Keratinocyte (primary cell): ENCODE measurements at regions not wholly inside any gene's neighbourhood (a gene's known extent, or its start where the extent isn't known, plus 50 kb on each side); places are given as distances from the start of the nearest gene placed in this dataset.

ENCODE experiments used
- DNase-seq: peaks from one replicate; pipeline ENCODE4 v3.0.0-alpha.2; 2011; ENCODE audit warnings: low read depth, missing footprints, low spot score
- FAIRE-seq: peaks from 2 replicates; lab custom pipeline; 2011; peaks lifted over from hg19 to GRCh38; lab: Jason Lieb, UNC
- H2AFZ ChIP-seq: 2 replicates; pipeline ENCODE4 v1.6.0; 2012; ENCODE audit warnings: low read length, control low read depth, inconsistent platforms; ENCODE audit not compliant: control insufficient read depth
- H3K27ac ChIP-seq: 2 replicates; pipeline ENCODE4 v1.5.1; 2011; ENCODE audit warnings: low read length; ENCODE audit not compliant: control insufficient read depth, insufficient read depth
- H3K27me3 ChIP-seq: 3 replicates; pipeline ENCODE4 v1.6.0; 2011; ENCODE audit warnings: low read length; ENCODE audit not compliant: control insufficient read depth, insufficient read depth; ENCODE audit errors: extremely low read depth
- H3K36me3 ChIP-seq, 2 experiments: 2 replicates in 1 of 2; 3 replicates in 1 of 2; pipeline ENCODE4 v1.5.1; 2011; ENCODE audit warnings: low read length in 2 of 2, mild to moderate bottlenecking in 1 of 2; ENCODE audit not compliant: control insufficient read depth in 2 of 2, insufficient read depth in 2 of 2; ENCODE audit errors: extremely low read depth in 1 of 2
- H3K4me1 ChIP-seq: 3 replicates; pipeline ENCODE4 v1.5.1; 2011; ENCODE audit warnings: low read length; ENCODE audit not compliant: control insufficient read depth, insufficient read depth; ENCODE audit errors: extremely low read depth
- H3K4me2 ChIP-seq: 3 replicates; pipeline ENCODE4 v1.6.0; 2011; ENCODE audit warnings: low read depth, low read length; ENCODE audit not compliant: control insufficient read depth, insufficient read depth; ENCODE audit errors: extremely low read depth
- H3K4me3 ChIP-seq, 3 experiments: fragments of 200-600 bp in 1 of 3; sonication (generic) in 1 of 3; 2 replicates in 2 of 3; 3 replicates in 1 of 3; pipeline ENCODE4 v1.5.1; 2011 to 2016; ENCODE audit warnings: low read length in 3 of 3, mild to moderate bottlenecking in 3 of 3, control low read depth in 2 of 3, inconsistent platforms in 1 of 3, low read depth in 1 of 3, mixed read lengths in 1 of 3, mixed run types in 1 of 3, moderate library complexity in 1 of 3; ENCODE audit not compliant: control insufficient read depth in 2 of 3, insufficient read depth in 2 of 3; ENCODE audit errors: extremely low read depth in 1 of 3
- H3K79me2 ChIP-seq: 2 replicates; pipeline ENCODE4 v1.6.0; 2012; ENCODE audit warnings: low read length; ENCODE audit not compliant: control insufficient read depth, insufficient read depth
- H3K9ac ChIP-seq: 3 replicates; pipeline ENCODE4 v1.6.0; 2011; ENCODE audit warnings: low read length; ENCODE audit not compliant: control insufficient read depth, insufficient read depth; ENCODE audit errors: extremely low read depth
- H3K9me1 ChIP-seq: 3 replicates; pipeline ENCODE4 v1.6.0; 2011; ENCODE audit warnings: low read length; ENCODE audit not compliant: control insufficient read depth, insufficient read depth; ENCODE audit errors: extremely low read depth
- H3K9me3 ChIP-seq: 2 replicates; pipeline ENCODE4 v1.5.1; 2012; ENCODE audit warnings: low read depth, low read length; ENCODE audit not compliant: control insufficient read depth
- H4K20me1 ChIP-seq: 3 replicates; pipeline ENCODE4 v1.6.0; 2011; ENCODE audit warnings: low read length; ENCODE audit not compliant: control insufficient read depth, insufficient read depth; ENCODE audit errors: extremely low read depth
- CTCF ChIP-seq, 3 experiments: IDR thresholded peaks in 1 of 3; conservative IDR thresholded peaks in 1 of 3; optimal IDR thresholded peaks in 1 of 3; 2 replicates in 2 of 3; 3 replicates in 1 of 3; pipeline versions ENCODE3 to v1.5.1; 2011; ENCODE audit warnings: low read length in 3 of 3, mild to moderate bottlenecking in 3 of 3, moderate library complexity in 2 of 3, control low read depth in 1 of 3, inconsistent platforms in 1 of 3; ENCODE audit not compliant: insufficient read depth in 2 of 3; ENCODE audit errors: extremely low read depth in 1 of 3
- EZH2 ChIP-seq: IDR thresholded peaks from one replicate; pipeline ENCODE4 v1.6.1; 2012; ENCODE audit warnings: inconsistent platforms, mild to moderate bottlenecking, low read length, moderate library complexity
- dilution Hi-C: fragments of 300-500 bp; cut with MboI; formaldehyde crosslinking; loops from one replicate; pipeline ENCODE4 v1.7.0; 2020; ENCODE audit warnings: low sequenced_read_pairs; ENCODE audit not compliant: extremely low pct_ligation_motif_present

DNA sequence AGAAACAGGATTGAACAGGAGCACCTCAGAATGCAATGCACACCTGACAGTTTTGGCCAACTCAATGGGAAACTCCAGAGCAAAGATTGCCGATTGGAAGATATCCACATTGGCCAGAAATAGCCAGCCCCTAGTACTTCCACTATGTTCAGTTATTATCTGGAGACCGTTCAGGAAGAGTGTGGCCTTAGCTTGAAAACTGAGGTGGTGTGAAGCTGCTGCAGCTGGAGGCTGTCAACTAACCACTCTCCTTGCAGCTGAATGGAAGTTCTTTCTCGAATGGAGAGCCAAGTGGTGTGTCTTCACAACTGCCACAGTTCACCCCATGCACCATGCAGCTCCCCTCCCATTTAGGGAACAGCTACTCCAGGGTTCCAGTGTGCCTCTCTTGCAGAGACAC, 61.9 kb upstream of the DHX40 start:
- Histone ChIP-seq H3K4me1 (no peaks in the 10 kb centered on the region), H3K9ac (no peak overlapping the region), H3K4me2 (no peak overlapping the region), H3K27ac (no peak overlapping the region), H4K20me1 (no peaks in the 10 kb centered on the region), H3K27me3 (no peaks in the 10 kb centered on the region), H3K9me1 (no peaks in the 10 kb centered on the region), H3K9me3 (no peaks in the 10 kb centered on the region), H2AFZ (no peak overlapping the region), H3K4me3 (no peak overlapping the region), H3K79me2 (no peaks in the 10 kb centered on the region), H3K36me3 (no peaks in the 10 kb centered on the region)
- DNase-seq (no peak), FAIRE-seq (no peak)
- TF ChIP-seq CTCF (optimal IDR thresholded peaks at IDR 0.05 in 1 of 3, IDR thresholded peaks at IDR 0.05 in 1 of 3, conservative IDR thresholded peaks at IDR 0.05 in 1 of 3; ENCODE audit: extremely low read depth in 1 of 3, insufficient read depth in 2 of 3, low read length in 3 of 3): no peak
- dilution Hi-C loops: no loop called here

DNA sequence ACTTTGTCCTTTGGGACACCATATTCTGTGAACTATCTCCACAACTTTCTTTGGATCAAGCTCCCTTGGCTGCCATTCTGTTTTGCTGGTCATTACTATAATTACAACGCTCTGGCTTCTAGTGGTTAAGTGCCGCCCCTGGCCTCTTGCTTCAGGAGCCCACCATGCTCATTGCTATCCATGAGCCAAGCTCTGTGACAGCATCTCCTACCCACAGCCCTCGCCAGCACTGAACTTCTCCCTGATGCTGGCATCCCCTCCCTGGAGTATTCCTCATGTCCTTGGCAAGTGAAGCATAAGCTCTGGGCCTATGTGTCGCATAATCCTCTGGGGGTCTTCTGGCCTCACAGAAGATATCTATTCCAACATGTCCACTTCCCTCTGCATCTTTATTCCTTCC, 60.6 kb upstream of the DHX40 start:
- no peaks in the 10 kb centered on the region for H3K9me1 ChIP-seq
- dilution Hi-C loops: no loop called here

More for the DNA sequence above, 60.6 kb upstream of the DHX40 start:
- DNase-seq: no peak
- Histone ChIP-seq H3K4me1 (no peaks in the 10 kb centered on the region), H2AFZ (no peak overlapping the region), H3K27me3 (no peaks in the 10 kb centered on the region), H3K9me3 (no peaks in the 10 kb centered on the region), H3K27ac (no peak overlapping the region), H3K79me2 (no peaks in the 10 kb centered on the region), H3K4me2 (no peak overlapping the region), H3K36me3 (no peaks in the 10 kb centered on the region), H4K20me1 (no peaks in the 10 kb centered on the region), H3K4me3 (no peak overlapping the region), H3K9ac (no peak overlapping the region)
- TF ChIP-seq CTCF (optimal IDR thresholded peaks at IDR 0.05 in 1 of 3, IDR thresholded peaks at IDR 0.05 in 1 of 3, conservative IDR thresholded peaks at IDR 0.05 in 1 of 3; ENCODE audit: extremely low read depth in 1 of 3, insufficient read depth in 2 of 3, low read length in 3 of 3): no peak
- no peak for TF ChIP-seq EZH2
- FAIRE-seq: no peak
